Stomach (tissue), 4 donors: ENCODE measurements at regions not wholly inside any gene's neighbourhood (a gene's known extent, or its start where the extent isn't known, plus 50 kb on each side); places are given as distances from the start of the nearest gene placed in this dataset.

Experiments
- POLR2A ChIP-seq, 4 donors: fragments of 450-650 bp; IDR thresholded peaks; one replicate each; pipeline ENCODE4 v1.6.1; 2016; ENCODE audit warnings: antibody characterized with exemption in 4 of 4, control low read depth in 2 of 4, mild to moderate bottlenecking in 1 of 4, moderate library complexity in 1 of 4
- POLR2AphosphoS5 ChIP-seq, 3 donors: sonication (generic); formaldehyde crosslinking; IDR thresholded peaks; one replicate each; pipeline ENCODE4 v1.6.1; 2016; ENCODE audit warnings: antibody characterized with exemption in 3 of 3
- TF ChIP-seq, protein P1 (sequence below), 7 experiments: fragments of 450-650 bp in 4 of 7; fragments of 200-600 bp in 3 of 7; sonication (generic) in 3 of 7; IDR thresholded peaks; one replicate each; pipeline ENCODE4 v1.5.1; 2016 to 2019; ENCODE audit warnings: antibody characterized with exemption in 7 of 7, control low read depth in 2 of 7, mild to moderate bottlenecking in 1 of 7

DNA sequence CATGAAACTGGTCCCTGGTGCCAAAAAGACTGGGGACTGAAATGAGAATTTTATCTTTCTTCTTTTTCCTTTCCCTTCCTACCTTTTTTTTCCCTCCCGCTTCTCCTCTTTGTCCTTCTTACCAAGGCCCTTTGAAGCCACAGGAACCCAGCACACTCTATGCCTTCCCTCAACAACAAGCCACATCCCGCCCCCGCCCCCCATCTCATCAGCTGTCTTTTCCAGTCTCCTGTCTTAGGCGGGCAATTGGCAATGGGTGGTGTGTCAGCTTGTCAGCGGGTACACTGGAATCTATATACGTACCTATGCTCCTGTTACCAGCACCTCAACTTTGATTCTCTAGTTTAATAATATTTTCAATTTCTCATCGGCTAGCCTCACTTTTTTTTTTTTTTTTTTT lies 56.3 kb upstream of the CHD2 start:
- TF ChIP-seq, protein P1, sequence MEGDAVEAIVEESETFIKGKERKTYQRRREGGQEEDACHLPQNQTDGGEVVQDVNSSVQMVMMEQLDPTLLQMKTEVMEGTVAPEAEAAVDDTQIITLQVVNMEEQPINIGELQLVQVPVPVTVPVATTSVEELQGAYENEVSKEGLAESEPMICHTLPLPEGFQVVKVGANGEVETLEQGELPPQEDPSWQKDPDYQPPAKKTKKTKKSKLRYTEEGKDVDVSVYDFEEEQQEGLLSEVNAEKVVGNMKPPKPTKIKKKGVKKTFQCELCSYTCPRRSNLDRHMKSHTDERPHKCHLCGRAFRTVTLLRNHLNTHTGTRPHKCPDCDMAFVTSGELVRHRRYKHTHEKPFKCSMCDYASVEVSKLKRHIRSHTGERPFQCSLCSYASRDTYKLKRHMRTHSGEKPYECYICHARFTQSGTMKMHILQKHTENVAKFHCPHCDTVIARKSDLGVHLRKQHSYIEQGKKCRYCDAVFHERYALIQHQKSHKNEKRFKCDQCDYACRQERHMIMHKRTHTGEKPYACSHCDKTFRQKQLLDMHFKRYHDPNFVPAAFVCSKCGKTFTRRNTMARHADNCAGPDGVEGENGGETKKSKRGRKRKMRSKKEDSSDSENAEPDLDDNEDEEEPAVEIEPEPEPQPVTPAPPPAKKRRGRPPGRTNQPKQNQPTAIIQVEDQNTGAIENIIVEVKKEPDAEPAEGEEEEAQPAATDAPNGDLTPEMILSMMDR (IDR thresholded peaks at IDR 0.05), result no peak
- TF ChIP-seq POLR2A (IDR thresholded peaks at IDR 0.05), result no peak
- TF ChIP-seq POLR2AphosphoS5 (IDR thresholded peaks at IDR 0.05), result no peak
